Neural progenitor cell (in vitro differentiated cells): ENCODE measurements at regions not wholly inside any gene's neighbourhood (a gene's known extent, or its start where the extent isn't known, plus 50 kb on each side); places are given as distances from the start of the nearest gene placed in this dataset.

Source experiments
- DNase-seq: peaks from one replicate; pipeline ENCODE4 v3.0.0-alpha.2; 2016; ENCODE audit warnings: low spot score
- H2AFZ ChIP-seq: fragments of 200-600 bp; sonication (generic); replicated peaks from 2 replicates; pipeline ENCODE4 v1.6.1; 2016; ENCODE audit warnings: antibody characterized with exemption
- H3F3A ChIP-seq: fragments of 200-600 bp; sonication (generic); 2 replicates; pipeline ENCODE4 v1.6.1; 2016; ENCODE audit warnings: antibody characterized with exemption, low read depth
- H3K27ac ChIP-seq: fragments of 200-600 bp; sonication (generic); 2 replicates; pipeline ENCODE4 v1.5.1; 2016; ENCODE audit warnings: mild to moderate bottlenecking
- H3K27me3 ChIP-seq: fragments of 200-600 bp; sonication (generic); 2 replicates; pipeline ENCODE4 v1.6.1; 2016; ENCODE audit warnings: mild to moderate bottlenecking, moderate library complexity
- H3K36me3 ChIP-seq: fragments of 200-600 bp; sonication (generic); 2 replicates; pipeline ENCODE4 v1.5.1; 2016
- H3K4me1 ChIP-seq: fragments of 200-600 bp; sonication (generic); 2 replicates; pipeline ENCODE4 v1.6.1; 2016; ENCODE audit warnings: mixed run types
- H3K4me2 ChIP-seq: fragments of 200-600 bp; sonication (generic); 2 replicates; pipeline ENCODE4 v1.6.1; 2016
- H3K4me3 ChIP-seq: fragments of 200-600 bp; sonication (generic); 2 replicates; pipeline ENCODE4 v1.5.1; 2016
- H3K79me2 ChIP-seq: fragments of 200-600 bp; sonication (generic); 2 replicates; pipeline ENCODE4 v1.6.1; 2016; ENCODE audit warnings: low read depth
- H3K9ac ChIP-seq: fragments of 200-600 bp; sonication (generic); 2 replicates; pipeline ENCODE4 v1.6.1; 2016
- H3K9me3 ChIP-seq: fragments of 200-600 bp; sonication (generic); 2 replicates; pipeline ENCODE4 v1.5.1; 2016; ENCODE audit warnings: low read depth
- H4K20me1 ChIP-seq: fragments of 200-600 bp; sonication (generic); 2 replicates; pipeline ENCODE4 v1.6.1; 2016; ENCODE audit warnings: low read depth
- H3K27ac Mint-ChIP-seq: 3 replicates; pipeline ENCODE4 v1.8.0; 2021; ENCODE audit warnings: mixed read lengths
- H3K27me3 Mint-ChIP-seq: 2 replicates; pipeline ENCODE4 v1.8.0; 2022; ENCODE audit warnings: low read depth, mild to moderate bottlenecking, inconsistent platforms, moderate library complexity, mixed read lengths; ENCODE audit not compliant: insufficient read depth
- H3K36me3 Mint-ChIP-seq: 3 replicates; pipeline ENCODE4 v1.8.0; 2021; ENCODE audit warnings: mixed read lengths
- H3K4me1 Mint-ChIP-seq: 3 replicates; pipeline ENCODE4 v1.8.0; 2021; ENCODE audit warnings: mixed read lengths
- H3K4me3 Mint-ChIP-seq: 3 replicates; pipeline ENCODE4 v1.8.0; 2021; ENCODE audit warnings: mild to moderate bottlenecking, moderate library complexity, mixed read lengths
- H3K9me3 Mint-ChIP-seq: 3 replicates; pipeline ENCODE4 v1.8.0; 2020; ENCODE audit warnings: mixed read lengths
- CTCF ChIP-seq: fragments of 200-600 bp; sonication (generic); IDR thresholded peaks from 2 replicates; pipeline ENCODE4 v1.5.1; 2017; ENCODE audit warnings: antibody characterized with exemption, mild to moderate bottlenecking
- EZH2 ChIP-seq: fragments of 200-600 bp; sonication (generic); IDR thresholded peaks from 2 replicates; pipeline ENCODE4 v1.6.1; 2017; ENCODE audit warnings: antibody characterized with exemption, mild to moderate bottlenecking, moderate library complexity
- EZH2phosphoT487 ChIP-seq: fragments of 200-600 bp; sonication (generic); IDR thresholded peaks from 2 replicates; pipeline ENCODE4 v1.6.1; 2017; ENCODE audit warnings: antibody characterized with exemption

GRCh38 chr7:26011039-26011696 is 140.8 kb upstream of the NFE2L3 start:
- Histone ChIP-seq H2AFZ (no peak overlapping the region), H3K9me3 (peaks cover 5% of the 10 kb centered on the region), H3K27me3 (peaks cover 62% of the 10 kb centered on the region), H3K4me1 (no peaks in the 10 kb centered on the region), H3K36me3 (no peaks in the 10 kb centered on the region), H3K27ac (no peak overlapping the region), H3K4me2 (no peak overlapping the region), H3K4me3 (no peak overlapping the region), H3K9ac (no peak overlapping the region), H3F3A (no peaks in the 10 kb centered on the region), H4K20me1 (no peaks in the 10 kb centered on the region), H3K79me2 (no peaks in the 10 kb centered on the region)
- H3K4me3 Mint-ChIP-seq: no peak overlapping the region
- H3K4me1 Mint-ChIP-seq: peaks cover 9% of the 10 kb centered on the region
- H3K27me3 Mint-ChIP-seq: peaks cover 6% of the 10 kb centered on the region
- TF ChIP-seq EZH2: no peak
- no peak for TF ChIP-seq CTCF
- TF ChIP-seq EZH2phosphoT487: no peak
- H3K27ac Mint-ChIP-seq: no peak overlapping the region
- peaks cover 4% of the 10 kb centered on the region for H3K9me3 Mint-ChIP-seq
- H3K36me3 Mint-ChIP-seq: no peaks in the 10 kb centered on the region
- DNase-seq: no peak

- Histone ChIP-seq H3K36me3 (no peaks in the 10 kb centered on the region), H3K27ac (no peak overlapping the region), H4K20me1 (no peaks in the 10 kb centered on the region), H3K79me2 (no peaks in the 10 kb centered on the region), H3K9me3 (peaks cover 6% of the 10 kb centered on the region), H2AFZ (no peak overlapping the region), H3F3A (no peaks in the 10 kb centered on the region), H3K4me1 (no peaks in the 10 kb centered on the region), H3K4me2 (no peak overlapping the region), H3K4me3 (no peak overlapping the region), H3K27me3 (peaks cover 47% of the 10 kb centered on the region), H3K9ac (no peak overlapping the region)
- peaks cover 16% of the 10 kb centered on the region for H3K9me3 Mint-ChIP-seq
- H3K4me3 Mint-ChIP-seq: no peak overlapping the region
- H3K27me3 Mint-ChIP-seq: peaks cover 6% of the 10 kb centered on the region
- H3K27ac Mint-ChIP-seq: peak overlapping the region; percentile 26
- H3K36me3 Mint-ChIP-seq: no peaks in the 10 kb centered on the region
- peaks cover 9% of the 10 kb centered on the region for H3K4me1 Mint-ChIP-seq
- DNase-seq: no peak
- TF ChIP-seq CTCF: no peak
- TF ChIP-seq EZH2: no peak
- TF ChIP-seq EZH2phosphoT487: no peak
Measured at GRCh38 chr7:26013551-26014083, 138.4 kb upstream of the NFE2L3 start.

DNA sequence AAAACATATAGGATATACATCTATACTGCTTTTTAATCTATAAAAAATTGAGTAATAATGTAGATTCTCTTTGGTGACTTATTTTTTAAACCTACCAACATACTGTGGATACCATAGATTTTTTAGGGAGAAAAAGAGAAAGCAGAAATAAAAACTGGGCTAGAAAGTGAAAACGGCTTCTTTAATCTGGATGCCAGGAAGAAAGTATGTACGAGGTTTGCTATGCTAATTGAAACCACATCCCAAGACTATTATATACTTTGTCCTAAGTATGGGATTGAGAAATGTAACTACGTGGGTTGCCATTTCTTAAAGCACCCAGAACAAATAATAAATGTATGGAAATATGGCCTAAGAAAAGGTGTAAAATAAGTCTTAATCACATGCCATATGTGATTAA is 129.0 kb upstream of the NFE2L3 start:
- DNase-seq: no peak
- Histone ChIP-seq H3K27me3 (no peaks in the 10 kb centered on the region), H3K36me3 (no peaks in the 10 kb centered on the region), H3K9me3 (no peaks in the 10 kb centered on the region), H4K20me1 (no peaks in the 10 kb centered on the region), H3K27ac (no peak overlapping the region), H3K79me2 (no peaks in the 10 kb centered on the region), H3K4me1 (no peaks in the 10 kb centered on the region), H3F3A (no peaks in the 10 kb centered on the region), H3K4me3 (no peak overlapping the region), H3K9ac (no peak overlapping the region), H3K4me2 (no peak overlapping the region), H2AFZ (peak overlapping the region; percentile 86)
- Mint-ChIP-seq H3K4me3 (no peak overlapping the region), H3K36me3 (no peaks in the 10 kb centered on the region), H3K27me3 (peaks cover 5% of the 10 kb centered on the region), H3K4me1 (no peaks in the 10 kb centered on the region), H3K27ac (no peak overlapping the region), H3K9me3 (peaks cover 2% of the 10 kb centered on the region)
- TF ChIP-seq CTCF: no peak
- TF ChIP-seq EZH2phosphoT487: no peak
